ENCODE measurements at regions not wholly inside any gene's neighbourhood (a gene's known extent, or its start where the extent isn't known, plus 50 kb on each side); places are given as distances from the start of the nearest gene placed in this dataset.
"Not testable (repeated sequence)": the region's sequence is repeated elsewhere in the genome, so short reads cannot be mapped to it uniquely, and the experiment has no call there.

DNA sequence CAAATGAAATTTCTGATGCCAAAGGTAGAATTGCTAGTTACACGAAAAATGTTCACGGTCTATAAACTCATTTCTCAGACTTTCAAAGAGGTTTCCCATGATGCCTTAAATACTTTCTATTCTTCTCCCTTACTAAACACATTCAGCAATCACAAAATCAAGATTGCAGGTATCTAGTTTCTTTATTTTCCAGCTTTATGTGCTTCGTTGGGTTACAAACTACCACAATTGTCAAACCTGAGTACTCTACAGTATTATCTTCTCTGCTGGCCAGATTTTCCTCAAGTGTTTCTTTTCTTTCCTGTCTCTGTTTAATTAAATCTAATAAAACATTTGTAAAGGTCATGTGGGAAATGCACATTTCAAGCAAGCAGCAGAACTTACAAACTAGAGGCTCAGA, 201.8 kb upstream of the ZNF385D start:
- Mint-ChIP-seq H3K27me3 (ENCODE audit: low read depth) (no peaks in the 10 kb centered on the region), H3K4me1 (ENCODE audit: low read depth) (no peaks in the 10 kb centered on the region), H3K9me3 (peaks cover 21% of the 10 kb centered on the region), H3K27ac (no peak overlapping the region), H3K36me3 (ENCODE audit: low read depth) (no peaks in the 10 kb centered on the region), H3K4me3 (no peak overlapping the region)
- CTCF ChIA-PET, result no interaction called here
- DNase-seq, result no peak
- intact Hi-C loops (cut with micrococcal nuclease), result no loop called here

DNA sequence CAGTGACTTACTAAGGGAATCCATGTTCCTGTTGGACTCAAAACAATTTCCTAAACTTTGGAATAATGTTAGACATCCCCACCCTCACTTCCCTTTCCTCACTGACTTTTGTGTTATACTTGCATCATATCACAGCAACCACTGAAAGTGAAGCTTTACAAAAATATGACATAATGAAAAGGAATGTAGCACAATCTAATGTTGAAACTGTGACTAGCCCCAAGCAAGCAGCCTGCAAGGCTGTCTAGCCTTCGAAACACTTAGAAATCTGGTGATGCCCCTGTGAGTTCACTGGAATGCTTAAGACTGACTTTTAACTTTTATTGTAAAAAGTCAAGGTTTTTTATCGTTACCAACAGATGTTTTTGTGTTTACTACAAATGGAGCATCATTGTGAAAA, 203.7 kb upstream of the ZNF385D start:
- intact Hi-C loops (cut with micrococcal nuclease), result no loop called here
- Mint-ChIP-seq H3K9me3 (peaks cover 19% of the 10 kb centered on the region), H3K4me3 (no peak overlapping the region), H3K27ac (no peak overlapping the region), H3K27me3 (ENCODE audit: low read depth) (no peaks in the 10 kb centered on the region), H3K36me3 (ENCODE audit: low read depth) (no peaks in the 10 kb centered on the region), H3K4me1 (ENCODE audit: low read depth) (no peaks in the 10 kb centered on the region)
- CTCF ChIA-PET, result no interaction called here
- no peak for DNase-seq

DNA sequence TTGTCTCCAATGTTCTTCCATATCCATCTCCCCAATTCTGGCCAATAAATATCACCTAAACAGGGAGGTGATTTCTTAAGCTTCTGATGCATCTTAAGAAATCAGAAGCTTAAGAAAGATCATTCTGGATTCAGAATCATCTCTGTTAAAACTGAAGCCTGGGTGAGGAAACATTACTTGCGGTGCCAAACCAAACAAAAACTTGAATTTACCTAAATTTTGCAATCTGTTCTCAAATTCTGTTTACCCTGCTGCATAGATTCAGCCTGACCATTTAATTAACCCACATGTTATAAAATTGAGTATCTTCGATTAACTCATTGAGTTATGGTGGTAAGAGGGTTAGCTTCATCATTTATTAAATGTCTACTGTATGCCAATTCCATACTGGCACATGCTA, 204.4 kb upstream of the ZNF385D start:
- peaks cover 18% of the 10 kb centered on the region for H3K9me3 Mint-ChIP-seq
- no peak overlapping the region for H3K4me3 Mint-ChIP-seq
- DNase-seq, result no peak
- CTCF ChIA-PET, result no interaction called here
- H3K36me3 Mint-ChIP-seq (ENCODE audit: low read depth), result no peaks in the 10 kb centered on the region
- intact Hi-C loops (cut with micrococcal nuclease), result no loop called here
- no peak overlapping the region for H3K27ac Mint-ChIP-seq
- no peaks in the 10 kb centered on the region for H3K27me3 Mint-ChIP-seq (ENCODE audit: low read depth)
- no peaks in the 10 kb centered on the region for H3K4me1 Mint-ChIP-seq (ENCODE audit: low read depth)

DNA sequence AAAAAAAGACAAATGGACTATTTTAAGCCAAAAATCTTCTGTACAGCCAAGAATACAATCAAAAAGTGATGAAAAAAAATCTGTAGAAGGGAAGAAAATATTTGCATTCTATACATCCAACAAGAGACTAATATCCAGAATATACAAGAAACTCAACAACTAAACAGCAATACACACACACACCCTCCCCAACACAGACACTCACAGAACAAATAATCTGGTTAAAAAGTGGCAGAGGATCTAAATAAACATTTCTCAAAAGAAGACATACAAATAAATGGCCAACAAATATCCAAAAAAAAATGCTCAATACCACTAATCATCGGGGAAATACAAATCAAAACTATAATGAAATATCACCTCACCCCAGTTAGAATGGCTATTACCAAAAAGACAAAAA, 209.0 kb upstream of the ZNF385D start:
- no peak for DNase-seq
- Mint-ChIP-seq H3K36me3 (ENCODE audit: low read depth) (no peaks in the 10 kb centered on the region), H3K9me3 (peaks cover 4% of the 10 kb centered on the region), H3K27ac (no peak overlapping the region), H3K27me3 (ENCODE audit: low read depth) (no peaks in the 10 kb centered on the region), H3K4me3 (no peak overlapping the region), H3K4me1 (ENCODE audit: low read depth) (no peaks in the 10 kb centered on the region)
- intact Hi-C loops (cut with micrococcal nuclease), result no loop called here
- CTCF ChIA-PET, result no interaction called here

DNA sequence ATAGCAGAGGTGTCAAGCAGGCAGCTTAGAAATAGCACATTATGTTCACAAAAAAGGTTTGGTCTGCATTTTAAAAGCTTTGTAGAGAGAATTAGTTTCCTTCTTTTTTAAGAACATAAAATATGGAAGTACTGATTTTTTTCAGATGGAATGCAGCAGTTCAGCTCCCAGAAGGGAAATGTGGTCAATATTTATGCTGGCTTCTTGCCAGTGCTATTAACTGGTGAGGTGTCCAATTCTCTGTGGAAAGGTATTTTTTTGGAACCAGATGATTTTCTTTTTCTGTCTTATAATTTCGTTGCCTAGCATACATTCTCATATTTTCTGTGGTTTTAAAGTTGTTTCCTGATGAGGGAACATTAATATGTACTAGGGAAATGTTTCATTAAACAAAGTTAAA, 211.4 kb upstream of the ZNF385D start:
- Mint-ChIP-seq H3K36me3 (ENCODE audit: low read depth) (no peaks in the 10 kb centered on the region), H3K9me3 (peaks cover 4% of the 10 kb centered on the region), H3K27me3 (ENCODE audit: low read depth) (no peaks in the 10 kb centered on the region), H3K4me1 (ENCODE audit: low read depth) (no peaks in the 10 kb centered on the region), H3K4me3 (no peak overlapping the region), H3K27ac (no peak overlapping the region)
- intact Hi-C loops (cut with micrococcal nuclease), result no loop called here
- CTCF ChIA-PET, result no interaction called here
- no peak for DNase-seq

DNA sequence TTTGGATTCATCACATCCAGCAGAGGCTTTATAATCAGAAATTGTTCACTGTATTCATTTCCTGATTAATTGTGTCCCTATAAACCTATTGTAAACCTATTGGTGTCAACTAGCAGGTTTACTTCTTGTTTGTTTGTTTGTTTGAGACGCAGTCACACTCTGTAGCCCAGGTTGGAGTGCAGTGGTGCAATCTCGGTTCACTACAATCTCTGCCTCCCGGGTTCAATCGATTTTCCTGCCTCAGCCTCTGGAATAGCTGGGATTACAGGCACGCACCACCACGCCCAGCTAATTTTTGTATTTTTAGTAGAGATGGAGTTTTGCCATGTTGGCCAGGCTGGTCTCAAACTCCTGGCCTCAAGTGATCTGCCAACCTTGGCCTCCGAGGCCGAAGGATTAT, 215.4 kb upstream of the ZNF385D start:
- H3K27me3 Mint-ChIP-seq (ENCODE audit: low read depth); DNase-seq; CTCF ChIA-PET; H3K4me3 Mint-ChIP-seq; H3K27ac Mint-ChIP-seq; H3K9me3 Mint-ChIP-seq; intact Hi-C loops (cut with micrococcal nuclease); H3K36me3 Mint-ChIP-seq (ENCODE audit: low read depth); H3K4me1 Mint-ChIP-seq (ENCODE audit: low read depth): not testable (repeated sequence)

DNA sequence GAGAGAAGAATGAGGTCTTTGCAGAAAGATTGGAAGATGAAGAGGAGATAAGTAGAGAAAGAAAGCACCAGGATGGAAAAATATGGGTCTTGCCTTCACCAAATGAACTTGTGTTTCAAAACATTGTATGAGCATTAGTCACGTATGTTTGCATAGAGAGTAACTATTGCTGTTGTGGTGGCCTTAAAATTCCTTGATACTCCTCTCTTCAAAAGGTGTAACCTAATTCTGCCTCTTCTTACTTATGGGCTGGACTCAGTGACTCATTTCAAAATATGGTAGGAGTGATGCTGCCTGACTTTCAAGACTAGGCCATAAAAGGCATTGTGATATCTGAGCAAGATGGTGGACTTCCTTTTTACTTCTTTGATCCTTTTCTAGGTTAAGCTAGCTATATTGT, 228.7 kb upstream of the ZNF385D start:
- intact Hi-C loops (cut with micrococcal nuclease), result no loop called here
- Mint-ChIP-seq H3K4me1 (ENCODE audit: low read depth) (no peaks in the 10 kb centered on the region), H3K36me3 (ENCODE audit: low read depth) (no peaks in the 10 kb centered on the region), H3K27me3 (ENCODE audit: low read depth) (no peaks in the 10 kb centered on the region), H3K4me3 (no peak overlapping the region), H3K9me3 (peaks cover 13% of the 10 kb centered on the region), H3K27ac (no peak overlapping the region)
- CTCF ChIA-PET, result no interaction called here
- no peak for DNase-seq

DNA sequence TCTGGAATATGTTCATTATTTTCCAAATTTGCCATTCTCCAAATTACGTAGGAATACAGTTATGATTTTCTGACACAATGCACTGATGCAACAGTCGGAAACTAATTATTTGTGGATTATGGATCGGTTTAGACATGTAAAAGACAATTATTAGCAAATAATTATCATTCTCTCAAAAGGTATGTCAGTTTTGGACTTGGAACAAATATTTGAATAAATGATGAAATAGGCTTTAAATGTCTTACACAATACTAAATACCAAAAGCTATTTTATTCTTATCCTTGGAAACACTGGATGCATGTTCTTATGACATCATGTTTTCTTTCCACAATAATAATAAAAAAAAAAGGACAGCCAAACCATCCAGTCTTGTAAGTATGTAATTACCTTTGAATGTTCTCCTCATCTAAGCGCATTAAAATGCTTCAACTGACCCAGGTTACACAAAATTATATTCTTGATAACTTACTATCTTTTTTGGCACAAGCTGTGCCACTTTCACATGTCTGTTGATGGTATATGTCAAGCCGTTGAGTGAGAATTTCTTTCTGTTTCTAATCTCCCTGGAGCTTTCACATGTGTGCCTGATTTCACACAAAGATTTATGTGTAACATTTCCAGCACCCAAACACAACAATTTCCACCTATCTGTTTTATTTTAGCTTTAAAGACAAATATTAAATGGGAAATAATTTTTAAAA, 238.5 kb upstream of the ZNF385D start:
- no peaks in the 10 kb centered on the region for H3K4me1 Mint-ChIP-seq (ENCODE audit: low read depth)
- intact Hi-C loops (cut with micrococcal nuclease), result no loop called here
- H3K4me3 Mint-ChIP-seq, result no peak overlapping the region
- no peaks in the 10 kb centered on the region for H3K27me3 Mint-ChIP-seq (ENCODE audit: low read depth)
- CTCF ChIA-PET, result no interaction called here
- H3K27ac Mint-ChIP-seq, result no peak overlapping the region
- no peaks in the 10 kb centered on the region for H3K36me3 Mint-ChIP-seq (ENCODE audit: low read depth)
- DNase-seq, result no peak
- H3K9me3 Mint-ChIP-seq, result no peaks in the 10 kb centered on the region

DNA sequence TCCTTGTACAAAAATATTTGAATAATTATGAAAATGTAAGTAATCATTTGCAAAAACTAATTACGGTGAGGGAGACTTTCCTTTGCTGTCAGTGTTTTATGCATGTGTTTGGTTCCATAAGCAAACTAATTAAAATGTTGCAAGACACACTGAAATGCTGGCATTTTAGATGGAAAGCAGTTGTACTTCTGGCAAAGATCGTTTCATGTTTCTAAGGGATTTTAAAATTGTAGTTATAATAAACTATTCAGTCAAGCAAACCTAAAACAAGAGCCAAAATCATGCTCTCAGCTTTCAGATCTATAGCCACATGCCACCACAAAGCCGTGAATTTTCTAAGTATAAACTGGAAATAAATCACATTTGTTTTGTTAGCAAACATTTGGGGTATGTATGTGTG, 240.1 kb upstream of the ZNF385D start:
- H3K4me1 Mint-ChIP-seq (ENCODE audit: low read depth), result no peaks in the 10 kb centered on the region
- no peaks in the 10 kb centered on the region for H3K27me3 Mint-ChIP-seq (ENCODE audit: low read depth)
- CTCF ChIA-PET, result interaction anchor here (0.6 kb wide), 1 partner anchor 9 kb away, joined by 3 read pairs; no protein-coding TSS in a partner anchor
- no peak for DNase-seq
- no peaks in the 10 kb centered on the region for H3K9me3 Mint-ChIP-seq
- H3K36me3 Mint-ChIP-seq (ENCODE audit: low read depth), result no peaks in the 10 kb centered on the region
- no peak overlapping the region for H3K4me3 Mint-ChIP-seq
- no peak overlapping the region for H3K27ac Mint-ChIP-seq
- intact Hi-C loops (cut with micrococcal nuclease), result no loop called here

DNA sequence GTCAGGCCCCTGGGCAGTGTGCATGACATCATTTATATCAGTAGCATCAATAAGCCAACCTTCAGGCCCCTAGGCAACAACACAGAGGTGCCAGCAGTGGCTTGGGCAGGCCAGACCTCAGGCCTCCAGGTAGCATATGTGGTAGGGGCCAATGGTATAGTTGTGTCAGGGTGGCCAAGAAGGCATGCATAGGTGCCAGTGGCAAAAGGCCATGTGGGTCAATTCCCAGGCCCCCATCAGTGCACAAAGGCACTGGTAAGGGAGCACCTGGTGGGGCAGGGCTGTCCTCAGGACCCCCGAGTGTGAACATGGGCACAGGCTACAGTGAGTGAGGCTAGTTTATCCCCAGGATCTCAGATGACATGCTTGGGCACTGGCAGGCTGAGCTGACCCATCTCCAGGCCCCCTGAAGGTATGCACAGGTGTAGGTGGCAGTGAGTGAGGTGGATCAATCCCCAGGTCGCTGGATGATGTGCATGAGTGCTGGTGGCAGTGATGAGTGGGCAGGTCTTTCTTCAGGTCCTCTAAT, 244.1 kb upstream of the ZNF385D start:
- DNase-seq, result no peak
- Mint-ChIP-seq H3K27ac (no peak overlapping the region), H3K4me1 (ENCODE audit: low read depth) (no peaks in the 10 kb centered on the region), H3K4me3 (no peak overlapping the region), H3K9me3 (no peaks in the 10 kb centered on the region), H3K27me3 (ENCODE audit: low read depth) (no peaks in the 10 kb centered on the region), H3K36me3 (ENCODE audit: low read depth) (no peaks in the 10 kb centered on the region)
- intact Hi-C loops (cut with micrococcal nuclease), result no loop called here
- CTCF ChIA-PET, result no interaction called here

DNA sequence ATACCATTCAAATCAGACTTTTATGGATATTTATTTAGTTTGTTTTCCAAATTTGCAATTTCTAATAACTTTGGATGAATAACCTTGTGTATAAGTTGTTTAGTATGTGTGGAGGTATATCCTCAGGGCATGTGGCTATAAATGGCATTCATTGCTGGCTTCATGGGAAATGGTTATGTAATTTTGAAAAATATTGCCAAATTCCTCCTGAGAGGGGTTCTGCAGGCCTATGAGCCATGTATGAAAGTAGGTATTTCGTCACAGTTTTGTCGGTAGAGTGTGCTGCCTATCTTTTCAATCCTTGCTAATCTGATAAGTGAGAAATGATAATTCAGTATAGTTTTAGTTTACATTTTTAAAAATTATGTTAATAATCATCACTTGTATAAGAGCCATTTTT, 256.4 kb upstream of the ZNF385D start:
- Mint-ChIP-seq H3K9me3 (no peaks in the 10 kb centered on the region), H3K27ac (no peak overlapping the region), H3K36me3 (ENCODE audit: low read depth) (no peaks in the 10 kb centered on the region), H3K4me1 (ENCODE audit: low read depth) (no peaks in the 10 kb centered on the region), H3K4me3 (no peak overlapping the region), H3K27me3 (ENCODE audit: low read depth) (no peaks in the 10 kb centered on the region)
- CTCF ChIA-PET, result no interaction called here
- intact Hi-C loops (cut with micrococcal nuclease), result no loop called here
- DNase-seq, result no peak

DNA sequence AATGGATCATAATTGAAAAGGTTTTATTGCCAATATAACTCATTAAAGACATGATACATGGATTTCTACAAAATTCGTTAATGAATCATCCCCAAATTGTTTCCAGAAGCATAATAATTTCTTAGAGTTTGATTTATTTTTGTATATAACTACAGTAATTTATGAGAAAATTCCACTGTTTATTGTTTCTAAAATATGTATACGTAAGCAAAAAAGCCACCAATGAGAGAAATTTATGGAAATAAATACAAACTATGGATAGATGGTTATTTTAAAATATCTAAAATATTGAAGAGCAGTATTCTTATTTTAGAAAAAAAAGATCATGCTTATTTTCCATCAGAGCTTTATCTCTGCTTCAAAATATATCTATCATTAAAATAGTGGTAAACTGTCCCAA, 260.0 kb upstream of the ZNF385D start:
- DNase-seq, result no peak
- Mint-ChIP-seq H3K9me3 (no peaks in the 10 kb centered on the region), H3K4me3 (no peak overlapping the region), H3K4me1 (ENCODE audit: low read depth) (no peaks in the 10 kb centered on the region), H3K36me3 (ENCODE audit: low read depth) (no peaks in the 10 kb centered on the region), H3K27me3 (ENCODE audit: low read depth) (no peaks in the 10 kb centered on the region), H3K27ac (no peak overlapping the region)
- intact Hi-C loops (cut with micrococcal nuclease), result no loop called here
- CTCF ChIA-PET, result no interaction called here

DNA sequence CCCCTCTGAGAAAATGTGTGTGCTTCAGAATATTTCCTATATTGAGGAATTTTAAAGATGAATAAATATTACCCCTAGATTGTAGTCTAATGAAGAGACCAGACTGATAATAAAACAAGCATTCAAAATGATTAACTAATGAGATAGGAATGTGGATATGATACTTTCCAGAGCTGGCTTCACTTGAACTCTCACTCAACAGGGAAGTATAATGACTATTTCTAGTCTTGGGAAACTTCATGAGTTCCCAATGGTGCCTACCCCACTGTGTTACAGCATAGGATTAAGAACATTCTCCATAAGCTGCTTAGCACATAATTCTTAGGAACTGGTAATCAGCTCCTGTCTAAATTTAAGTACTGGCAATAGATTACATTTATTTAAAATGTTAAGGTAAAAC, 261.5 kb upstream of the ZNF385D start:
- no peak overlapping the region for H3K27ac Mint-ChIP-seq
- DNase-seq, result no peak
- no peaks in the 10 kb centered on the region for H3K4me1 Mint-ChIP-seq (ENCODE audit: low read depth)
- H3K36me3 Mint-ChIP-seq (ENCODE audit: low read depth), result no peaks in the 10 kb centered on the region
- H3K27me3 Mint-ChIP-seq (ENCODE audit: low read depth), result no peaks in the 10 kb centered on the region
- CTCF ChIA-PET, result no interaction called here
- intact Hi-C loops (cut with micrococcal nuclease), result no loop called here
- no peaks in the 10 kb centered on the region for H3K9me3 Mint-ChIP-seq
- H3K4me3 Mint-ChIP-seq, result no peak overlapping the region
